ENCODE measurements at regions not wholly inside any gene's neighbourhood (a gene's known extent, or its start where the extent isn't known, plus 50 kb on each side); places are given as distances from the start of the nearest gene placed in this dataset.
A peak's percentile ranks its signal among the peaks of the same experiment; 100 is the strongest.

DNA sequence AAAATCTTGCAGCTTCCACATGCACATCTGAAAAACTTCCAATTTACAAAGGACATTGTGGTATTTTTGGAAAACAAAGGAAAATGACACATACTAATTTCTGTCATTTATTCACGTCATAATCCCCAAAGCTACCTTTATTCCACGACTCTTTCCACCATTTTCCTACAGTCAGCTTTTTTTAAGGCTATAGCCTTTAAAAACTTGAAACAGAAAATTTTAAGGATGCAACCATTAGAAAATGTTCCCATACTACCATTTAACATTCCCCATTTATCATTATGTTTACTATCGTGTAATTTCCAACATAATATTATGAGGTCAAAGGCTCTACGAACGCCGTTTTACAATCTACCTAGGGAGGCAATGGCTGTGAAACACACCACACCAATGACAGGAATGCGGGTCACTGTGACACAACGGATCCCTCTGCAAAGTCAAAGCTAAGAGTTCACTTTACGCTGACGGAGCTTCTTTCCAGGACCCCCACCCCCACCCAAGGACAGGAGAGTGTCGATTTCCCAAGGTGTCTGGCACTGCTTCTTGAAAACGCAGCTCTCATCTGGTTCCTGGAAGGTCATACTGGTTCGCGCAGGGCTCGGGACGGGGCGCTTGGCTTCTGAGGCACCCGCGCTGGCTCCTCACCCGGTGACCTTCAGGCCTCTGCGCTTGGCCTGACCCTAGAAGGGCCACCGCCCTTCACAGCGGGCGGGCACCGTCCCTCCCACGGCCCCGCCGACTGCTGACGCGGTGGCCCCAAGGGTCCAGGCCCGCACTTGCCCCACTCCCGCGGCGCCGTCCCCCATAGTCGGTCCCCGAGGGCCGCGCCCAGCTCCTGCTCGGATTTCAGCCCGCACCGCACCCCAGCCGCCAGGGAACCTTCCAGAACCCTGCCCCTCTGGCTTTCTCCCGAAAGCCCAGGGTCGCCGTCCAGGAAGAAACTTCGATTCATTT, 50.5 kb upstream of the ATF3 start:
- peak in 1 of 3 donors; percentile 22 for DNase-seq (ENCODE audit: low read depth in 2 of 3, low spot score in 2 of 3)

DNA sequence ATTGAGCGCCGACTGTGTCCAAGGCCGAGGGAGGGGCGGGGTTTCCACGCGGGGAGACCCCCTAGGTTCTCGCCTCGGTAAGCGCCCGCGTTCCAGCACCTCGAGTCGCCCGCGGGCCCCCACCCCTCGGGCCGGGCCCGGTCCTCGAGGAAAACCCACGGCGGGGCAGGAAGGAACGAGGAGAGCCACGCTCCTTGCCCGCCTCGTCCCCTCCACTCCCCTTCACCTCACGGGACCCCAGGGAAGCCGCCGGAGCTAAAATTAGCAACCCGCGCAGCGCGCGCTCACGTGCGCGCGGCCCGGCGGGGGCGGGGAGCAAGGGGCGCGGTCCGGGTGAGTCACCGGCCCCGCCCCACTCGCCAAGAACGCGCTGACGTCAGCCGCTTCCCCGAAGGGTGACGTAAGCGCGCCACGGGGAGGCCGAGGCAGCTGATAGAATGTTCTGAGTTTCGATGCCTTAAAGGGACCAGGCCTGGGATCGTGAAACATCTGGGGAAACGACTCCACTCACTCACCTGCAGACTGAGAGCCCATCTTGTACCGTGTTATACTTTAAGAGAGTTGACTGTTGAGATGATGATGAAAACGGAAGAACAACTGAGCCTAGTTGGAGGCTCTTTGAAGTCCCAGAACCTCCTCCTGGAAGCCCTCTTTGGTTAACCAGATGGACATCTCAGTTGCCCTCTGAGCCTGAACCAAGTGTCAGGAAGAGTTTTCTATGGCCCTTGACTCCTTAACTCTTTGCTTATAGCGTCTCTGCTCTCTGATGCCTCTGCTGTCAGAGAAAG, 49.7 kb upstream of the ATF3 start:
- peak; percentile 91 to 96 (median 93) for DNase-seq (ENCODE audit: low read depth in 2 of 3, low spot score in 2 of 3)

Data from hematopoietic multipotent progenitor cell (in vitro differentiated cells).